ENCODE measurements at regions not wholly inside any gene's neighbourhood (a gene's known extent, or its start where the extent isn't known, plus 50 kb on each side); places are given as distances from the start of the nearest gene placed in this dataset.

- Mint-ChIP-seq H3K4me3 (ENCODE audit: unreplicated experiment) (no peak overlapping the region), H3K4me1 (ENCODE audit: low read depth, unreplicated experiment) (no peaks in the 10 kb centered on the region), H3K9me3 (ENCODE audit: unreplicated experiment) (no peaks in the 10 kb centered on the region), H3K27ac (ENCODE audit: unreplicated experiment) (no peak overlapping the region), H3K27me3 (ENCODE audit: insufficient read depth, unreplicated experiment) (peaks cover 17% of the 10 kb centered on the region), H3K36me3 (ENCODE audit: insufficient read depth, unreplicated experiment) (no peaks in the 10 kb centered on the region)
- no TSS peak for BruUV-seq (replicated peaks)
- no peak for TF ChIP-seq CTCF (IDR thresholded peaks at IDR 0.05; ENCODE audit: insufficient read depth in 1 of 2, low read depth in 1 of 2, low read length in 1 of 2, severe bottlenecking in 1 of 2, unreplicated experiment in 1 of 2)
- Histone ChIP-seq H3K4me1 (no peaks in the 10 kb centered on the region), H3K27me3 (replicated peaks; ENCODE audit: control insufficient read depth, insufficient read depth, low read length) (no peaks in the 10 kb centered on the region), H3K9me3 (no peaks in the 10 kb centered on the region), H3K36me3 (ENCODE audit: control insufficient read depth, insufficient read depth, low read length) (no peaks in the 10 kb centered on the region), H3K4me3 (ENCODE audit: low read depth, low read length) (no peak overlapping the region)
- ChIA-PET CTCF (no interaction called here), POLR2A (no interaction called here)
- intact Hi-C loops (cut with micrococcal nuclease; ENCODE audit: unreplicated experiment): no loop called here
- no peak for DNase-seq
Measured at GRCh38 chr15:31570591-31570990, 244.0 kb downstream of the KLF13 start.

GRCh38 chr15:31571676-31572075, 245.0 kb downstream of the KLF13 start:
- ChIA-PET POLR2A (no interaction called here), CTCF (no interaction called here)
- Mint-ChIP-seq H3K4me3 (ENCODE audit: unreplicated experiment) (no peak overlapping the region), H3K27ac (ENCODE audit: unreplicated experiment) (no peak overlapping the region), H3K27me3 (ENCODE audit: insufficient read depth, unreplicated experiment) (peaks cover 17% of the 10 kb centered on the region), H3K4me1 (ENCODE audit: low read depth, unreplicated experiment) (no peaks in the 10 kb centered on the region), H3K36me3 (ENCODE audit: insufficient read depth, unreplicated experiment) (no peaks in the 10 kb centered on the region), H3K9me3 (ENCODE audit: unreplicated experiment) (no peaks in the 10 kb centered on the region)
- intact Hi-C loops (cut with micrococcal nuclease; ENCODE audit: unreplicated experiment): no loop called here
- no peaks in the 10 kb centered on the region for H3K27me3 ChIP-seq (replicated peaks; ENCODE audit: control insufficient read depth, insufficient read depth, low read length)
- DNase-seq: no peak
- H3K4me3 ChIP-seq (ENCODE audit: low read depth, low read length): no peak overlapping the region
- no peaks in the 10 kb centered on the region for H3K9me3 ChIP-seq
- no peaks in the 10 kb centered on the region for H3K36me3 ChIP-seq (ENCODE audit: control insufficient read depth, insufficient read depth, low read length)
- no peak for TF ChIP-seq CTCF (IDR thresholded peaks at IDR 0.05; ENCODE audit: insufficient read depth in 1 of 2, low read depth in 1 of 2, low read length in 1 of 2, severe bottlenecking in 1 of 2, unreplicated experiment in 1 of 2)
- BruUV-seq (replicated peaks): no TSS peak
- H3K4me1 ChIP-seq: no peaks in the 10 kb centered on the region

- H3K4me1 Mint-ChIP-seq (ENCODE audit: low read depth, unreplicated experiment): no peaks in the 10 kb centered on the region
Measured at GRCh38 chr15:31573759-31574158, 247.1 kb downstream of the KLF13 start.

More at GRCh38 chr15:31573759-31574158, 247.1 kb downstream of the KLF13 start:
- Mint-ChIP-seq H3K36me3 (ENCODE audit: insufficient read depth, unreplicated experiment) (no peaks in the 10 kb centered on the region), H3K27ac (ENCODE audit: unreplicated experiment) (no peak overlapping the region), H3K9me3 (ENCODE audit: unreplicated experiment) (no peaks in the 10 kb centered on the region), H3K4me3 (ENCODE audit: unreplicated experiment) (no peak overlapping the region), H3K27me3 (ENCODE audit: insufficient read depth, unreplicated experiment) (peaks cover 18% of the 10 kb centered on the region)
- no peak for TF ChIP-seq CTCF (IDR thresholded peaks at IDR 0.05; ENCODE audit: insufficient read depth in 1 of 2, low read depth in 1 of 2, low read length in 1 of 2, severe bottlenecking in 1 of 2, unreplicated experiment in 1 of 2)
- DNase-seq: no peak
- intact Hi-C loops (cut with micrococcal nuclease; ENCODE audit: unreplicated experiment): no loop called here
- Histone ChIP-seq H3K27me3 (replicated peaks; ENCODE audit: control insufficient read depth, insufficient read depth, low read length) (no peaks in the 10 kb centered on the region), H3K4me1 (no peaks in the 10 kb centered on the region), H3K4me3 (ENCODE audit: low read depth, low read length) (no peak overlapping the region), H3K9me3 (no peaks in the 10 kb centered on the region), H3K36me3 (ENCODE audit: control insufficient read depth, insufficient read depth, low read length) (no peaks in the 10 kb centered on the region)
- BruUV-seq (replicated peaks): no TSS peak
- ChIA-PET CTCF (no interaction called here), POLR2A (no interaction called here)
